ENCODE measurements at regions not wholly inside any gene's neighbourhood (a gene's known extent, or its start where the extent isn't known, plus 50 kb on each side); places are given as distances from the start of the nearest gene placed in this dataset.

GRCh38 chrX:28225513-28225912, 244.3 kb upstream of the DCAF8L1 start:
- WGBS, 2 donors (ENCODE audit: extremely low coverage in 2 of 2, insufficient read length in 2 of 2, insufficient replicate concordance in 1 of 2), result no CpG with 5 or more reads among the region's 1 CpG

GRCh38 chrX:28223991-28224390, 242.7 kb upstream of the DCAF8L1 start:
- H2BK15ac ChIP-seq (ENCODE audit: low read length), result no peak overlapping the region

More at GRCh38 chrX:28225513-28225912, 244.3 kb upstream of the DCAF8L1 start:
- H3K14ac ChIP-seq (ENCODE audit: low read length), result no peak overlapping the region
- no peak overlapping the region for H4K91ac ChIP-seq (ENCODE audit: low read depth, low read length, poor library complexity)
- no peak for DNase-seq (ENCODE audit: low spot score)
- no peak overlapping the region for H3K4me3 ChIP-seq (ENCODE audit: low read length in 2 of 2)
- H2AFZ ChIP-seq (ENCODE audit: low read length), result no peak overlapping the region
- H2BK15ac ChIP-seq (ENCODE audit: low read length), result no peak overlapping the region
- no peak overlapping the region for H3K4ac ChIP-seq (ENCODE audit: low read length)
- H3K4me2 ChIP-seq (ENCODE audit: insufficient read depth, low read length, poor library complexity, severe bottlenecking), result no peak overlapping the region
- no peak overlapping the region for H3K9ac ChIP-seq (ENCODE audit: low read depth, low read length, poor library complexity)
- no peak overlapping the region for H2BK120ac ChIP-seq (ENCODE audit: low read depth, low read length)
- no peak overlapping the region for H3K23ac ChIP-seq (ENCODE audit: low read depth, low read length, poor library complexity)
- H2BK12ac ChIP-seq (ENCODE audit: low read length), result no peak overlapping the region
- no peaks in the 10 kb centered on the region for H3K9me3 ChIP-seq (replicated peaks in 1 of 2; ENCODE audit: control insufficient read depth in 2 of 2, insufficient read depth in 1 of 2, low read depth in 1 of 2, low read length in 2 of 2)
- no peak overlapping the region for H3K27ac ChIP-seq (replicated peaks; ENCODE audit: low read length)
- H2BK5ac ChIP-seq (ENCODE audit: low read length), result no peak overlapping the region
- no peaks in the 10 kb centered on the region for H3K4me1 ChIP-seq (ENCODE audit: control insufficient read depth in 2 of 2, insufficient read depth in 1 of 2, low read depth in 1 of 2, low read length in 2 of 2)
- H3K79me1 ChIP-seq (ENCODE audit: low read depth, low read length), result no peaks in the 10 kb centered on the region
- no peaks in the 10 kb centered on the region for H3K36me3 ChIP-seq (replicated peaks in 1 of 2; ENCODE audit: control insufficient read depth in 2 of 2, insufficient read depth in 2 of 2, low read length in 2 of 2)
- H3K27me3 ChIP-seq (ENCODE audit: control insufficient read depth in 3 of 3, insufficient read depth in 3 of 3, low read depth in 1 of 3, low read length in 3 of 3), result no peaks in the 10 kb centered on the region
- H3K18ac ChIP-seq (ENCODE audit: low read length), result no peak overlapping the region
- H4K8ac ChIP-seq (ENCODE audit: low read depth, low read length), result no peak overlapping the region
- no peak overlapping the region for H2AK5ac ChIP-seq (ENCODE audit: low read depth, low read length)

GRCh38 chrX:28223469-28223868, 242.2 kb upstream of the DCAF8L1 start:
- no peak overlapping the region for H3K4me2 ChIP-seq (ENCODE audit: insufficient read depth, low read length, poor library complexity, severe bottlenecking)
- H3K9ac ChIP-seq (ENCODE audit: low read depth, low read length, poor library complexity), result no peak overlapping the region
- H2BK12ac ChIP-seq (ENCODE audit: low read length), result no peak overlapping the region
- no peak overlapping the region for H2AK5ac ChIP-seq (ENCODE audit: low read depth, low read length)
- no peak overlapping the region for H2BK120ac ChIP-seq (ENCODE audit: low read depth, low read length)
- no peak overlapping the region for H4K8ac ChIP-seq (ENCODE audit: low read depth, low read length)
- H3K4ac ChIP-seq (ENCODE audit: low read length), result no peak overlapping the region
- H3K27me3 ChIP-seq (ENCODE audit: control insufficient read depth in 3 of 3, insufficient read depth in 3 of 3, low read depth in 1 of 3, low read length in 3 of 3), result no peaks in the 10 kb centered on the region
- WGBS, 2 donors (ENCODE audit: extremely low coverage in 2 of 2, insufficient read length in 2 of 2, insufficient replicate concordance in 1 of 2), result no CpG with 5 or more reads among the region's 5 CpGs
- H2AFZ ChIP-seq (ENCODE audit: low read length), result no peak overlapping the region
- H4K91ac ChIP-seq (ENCODE audit: low read depth, low read length, poor library complexity), result no peak overlapping the region
- no peak overlapping the region for H3K14ac ChIP-seq (ENCODE audit: low read length)
- H3K4me3 ChIP-seq (ENCODE audit: low read length in 2 of 2), result no peak overlapping the region
- no peaks in the 10 kb centered on the region for H3K79me1 ChIP-seq (ENCODE audit: low read depth, low read length)
- no peak overlapping the region for H3K27ac ChIP-seq (replicated peaks; ENCODE audit: low read length)
- no peak for DNase-seq (ENCODE audit: low spot score)
- no peaks in the 10 kb centered on the region for H3K9me3 ChIP-seq (replicated peaks in 1 of 2; ENCODE audit: control insufficient read depth in 2 of 2, insufficient read depth in 1 of 2, low read depth in 1 of 2, low read length in 2 of 2)
- H3K23ac ChIP-seq (ENCODE audit: low read depth, low read length, poor library complexity), result no peak overlapping the region
- H3K36me3 ChIP-seq (replicated peaks in 1 of 2; ENCODE audit: control insufficient read depth in 2 of 2, insufficient read depth in 2 of 2, low read length in 2 of 2), result no peaks in the 10 kb centered on the region
- H3K18ac ChIP-seq (ENCODE audit: low read length), result no peak overlapping the region
- no peak overlapping the region for H2BK5ac ChIP-seq (ENCODE audit: low read length)
- H2BK15ac ChIP-seq (ENCODE audit: low read length), result no peak overlapping the region
- H3K4me1 ChIP-seq (ENCODE audit: control insufficient read depth in 2 of 2, insufficient read depth in 1 of 2, low read depth in 1 of 2, low read length in 2 of 2), result no peaks in the 10 kb centered on the region

More at GRCh38 chrX:28223991-28224390, 242.7 kb upstream of the DCAF8L1 start:
- Histone ChIP-seq H3K79me1 (ENCODE audit: low read depth, low read length) (no peaks in the 10 kb centered on the region), H3K14ac (ENCODE audit: low read length) (no peak overlapping the region), H4K91ac (ENCODE audit: low read depth, low read length, poor library complexity) (no peak overlapping the region), H3K18ac (ENCODE audit: low read length) (no peak overlapping the region), H3K4ac (ENCODE audit: low read length) (no peak overlapping the region), H3K9me3 (replicated peaks in 1 of 2; ENCODE audit: control insufficient read depth in 2 of 2, insufficient read depth in 1 of 2, low read depth in 1 of 2, low read length in 2 of 2) (no peaks in the 10 kb centered on the region), H2AK5ac (ENCODE audit: low read depth, low read length) (no peak overlapping the region), H3K4me3 (ENCODE audit: low read length in 2 of 2) (no peak overlapping the region), H2BK12ac (ENCODE audit: low read length) (no peak overlapping the region), H3K36me3 (replicated peaks in 1 of 2; ENCODE audit: control insufficient read depth in 2 of 2, insufficient read depth in 2 of 2, low read length in 2 of 2) (no peaks in the 10 kb centered on the region), H2BK120ac (ENCODE audit: low read depth, low read length) (no peak overlapping the region), H3K4me2 (ENCODE audit: insufficient read depth, low read length, poor library complexity, severe bottlenecking) (no peak overlapping the region), H2BK5ac (ENCODE audit: low read length) (no peak overlapping the region), H3K9ac (ENCODE audit: low read depth, low read length, poor library complexity) (no peak overlapping the region), H3K27me3 (ENCODE audit: control insufficient read depth in 3 of 3, insufficient read depth in 3 of 3, low read depth in 1 of 3, low read length in 3 of 3) (no peaks in the 10 kb centered on the region), H4K8ac (ENCODE audit: low read depth, low read length) (no peak overlapping the region), H3K4me1 (ENCODE audit: control insufficient read depth in 2 of 2, insufficient read depth in 1 of 2, low read depth in 1 of 2, low read length in 2 of 2) (no peaks in the 10 kb centered on the region), H2AFZ (ENCODE audit: low read length) (no peak overlapping the region), H3K27ac (replicated peaks; ENCODE audit: low read length) (no peak overlapping the region), H3K23ac (ENCODE audit: low read depth, low read length, poor library complexity) (no peak overlapping the region)
- WGBS, 2 donors (ENCODE audit: extremely low coverage in 2 of 2, insufficient read length in 2 of 2, insufficient replicate concordance in 1 of 2), result no CpG with 5 or more reads among the region's 3 CpGs
- DNase-seq (ENCODE audit: low spot score), result no peak

- H3K36me3 ChIP-seq (replicated peaks in 1 of 2; ENCODE audit: control insufficient read depth in 2 of 2, insufficient read depth in 2 of 2, low read length in 2 of 2), result no peaks in the 10 kb centered on the region
- no peak overlapping the region for H3K4ac ChIP-seq (ENCODE audit: low read length)
- no peak overlapping the region for H3K9ac ChIP-seq (ENCODE audit: low read depth, low read length, poor library complexity)
- H2AK5ac ChIP-seq (ENCODE audit: low read depth, low read length), result no peak overlapping the region
- H2BK5ac ChIP-seq (ENCODE audit: low read length), result no peak overlapping the region
- H4K91ac ChIP-seq (ENCODE audit: low read depth, low read length, poor library complexity), result no peak overlapping the region
- no peak overlapping the region for H2AFZ ChIP-seq (ENCODE audit: low read length)
- no peaks in the 10 kb centered on the region for H3K27me3 ChIP-seq (ENCODE audit: control insufficient read depth in 3 of 3, insufficient read depth in 3 of 3, low read depth in 1 of 3, low read length in 3 of 3)
- no peak for DNase-seq (ENCODE audit: low spot score)
- no peak overlapping the region for H2BK12ac ChIP-seq (ENCODE audit: low read length)
- no peak overlapping the region for H2BK120ac ChIP-seq (ENCODE audit: low read depth, low read length)
- H3K79me1 ChIP-seq (ENCODE audit: low read depth, low read length), result no peaks in the 10 kb centered on the region
- no peaks in the 10 kb centered on the region for H3K9me3 ChIP-seq (replicated peaks in 1 of 2; ENCODE audit: control insufficient read depth in 2 of 2, insufficient read depth in 1 of 2, low read depth in 1 of 2, low read length in 2 of 2)
- no peak overlapping the region for H3K18ac ChIP-seq (ENCODE audit: low read length)
- H3K4me3 ChIP-seq (ENCODE audit: low read length in 2 of 2), result no peak overlapping the region
- H3K4me2 ChIP-seq (ENCODE audit: insufficient read depth, low read length, poor library complexity, severe bottlenecking), result no peak overlapping the region
- H3K14ac ChIP-seq (ENCODE audit: low read length), result no peak overlapping the region
- H4K8ac ChIP-seq (ENCODE audit: low read depth, low read length), result no peak overlapping the region
- H2BK15ac ChIP-seq (ENCODE audit: low read length), result no peak overlapping the region
- no peak overlapping the region for H3K27ac ChIP-seq (replicated peaks; ENCODE audit: low read length)
- WGBS, 2 donors (ENCODE audit: extremely low coverage in 2 of 2, insufficient read length in 2 of 2, insufficient replicate concordance in 1 of 2), result no CpG with 5 or more reads among the region's 2 CpGs
- H3K4me1 ChIP-seq (ENCODE audit: control insufficient read depth in 2 of 2, insufficient read depth in 1 of 2, low read depth in 1 of 2, low read length in 2 of 2), result no peaks in the 10 kb centered on the region
- no peak overlapping the region for H3K23ac ChIP-seq (ENCODE audit: low read depth, low read length, poor library complexity)
These were observed 224.7 kb upstream of the DCAF8L1 start for GRCh38 chrX:28205905-28206304.
